ENCODE measurements at regions not wholly inside any gene's neighbourhood (a gene's known extent, or its start where the extent isn't known, plus 50 kb on each side); places are given as distances from the start of the nearest gene placed in this dataset.

DNA sequence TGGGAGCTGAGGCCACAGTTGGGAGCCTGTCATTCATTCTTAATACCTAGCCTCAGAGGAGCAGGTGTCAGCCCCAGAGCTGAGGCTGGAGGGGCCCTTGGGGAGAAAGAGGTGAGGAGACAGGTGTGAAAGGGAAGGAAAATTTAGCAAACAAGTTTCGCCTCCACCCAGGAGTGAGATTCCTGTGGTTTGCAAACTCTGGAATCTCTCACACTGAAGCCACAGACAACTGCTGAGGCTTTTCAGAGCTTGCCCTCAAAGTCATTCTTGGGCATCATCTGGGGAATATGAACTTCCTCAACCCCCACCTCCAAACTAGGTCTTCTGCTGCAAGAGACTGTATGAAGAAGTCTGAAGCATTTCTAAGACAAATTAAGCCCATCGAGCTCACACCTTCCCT, 589.5 kb upstream of the TBX3 start:
- H3K27me3 ChIP-seq (replicated peaks; ENCODE audit: insufficient read depth): no peaks in the 10 kb centered on the region
- H3K4me3 ChIP-seq: no peak overlapping the region
- no peaks in the 10 kb centered on the region for H3K4me1 ChIP-seq (ENCODE audit: control insufficient read depth in 1 of 2, low read depth in 2 of 2)
- DNase-seq (ENCODE audit: low spot score) (no peak), ATAC-seq (ENCODE audit: insufficient number of reproducible peaks, low FRiP score, low read depth) (no peak)
- H3K27ac ChIP-seq: no peak overlapping the region
- no peaks in the 10 kb centered on the region for H3K36me3 ChIP-seq
- no peak for TF ChIP-seq CTCF (IDR thresholded peaks at IDR 0.05)
- H3K9me3 ChIP-seq: no peaks in the 10 kb centered on the region

DNA sequence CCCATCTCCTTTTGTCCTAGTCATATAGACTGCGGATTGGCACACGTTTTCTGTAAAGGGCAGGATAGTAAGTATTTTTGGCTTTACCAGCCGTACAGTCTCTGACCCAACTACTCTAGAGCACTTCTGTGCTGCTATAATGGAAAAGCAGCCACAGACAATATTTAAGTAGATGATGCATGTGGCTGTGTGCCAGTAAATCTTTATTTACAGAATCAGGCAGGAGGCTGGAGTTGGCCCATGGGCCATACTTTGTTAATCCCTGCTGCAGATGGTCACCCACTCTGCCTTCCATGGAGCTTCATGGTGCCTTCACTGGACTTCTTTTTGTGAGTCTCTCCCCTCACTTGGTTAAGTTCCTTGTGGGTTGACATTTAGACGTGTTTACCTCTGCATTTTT, 584.5 kb upstream of the TBX3 start:
- H3K27me3 ChIP-seq (replicated peaks; ENCODE audit: insufficient read depth): no peaks in the 10 kb centered on the region
- no peaks in the 10 kb centered on the region for H3K36me3 ChIP-seq
- H3K4me3 ChIP-seq: no peak overlapping the region
- no peak overlapping the region for H3K27ac ChIP-seq
- no peak for TF ChIP-seq CTCF (IDR thresholded peaks at IDR 0.05)
- no peaks in the 10 kb centered on the region for H3K4me1 ChIP-seq (ENCODE audit: control insufficient read depth in 1 of 2, low read depth in 2 of 2)
- H3K9me3 ChIP-seq: no peaks in the 10 kb centered on the region
- ATAC-seq (ENCODE audit: insufficient number of reproducible peaks, low FRiP score, low read depth) (no peak), DNase-seq (ENCODE audit: low spot score) (no peak)

DNA sequence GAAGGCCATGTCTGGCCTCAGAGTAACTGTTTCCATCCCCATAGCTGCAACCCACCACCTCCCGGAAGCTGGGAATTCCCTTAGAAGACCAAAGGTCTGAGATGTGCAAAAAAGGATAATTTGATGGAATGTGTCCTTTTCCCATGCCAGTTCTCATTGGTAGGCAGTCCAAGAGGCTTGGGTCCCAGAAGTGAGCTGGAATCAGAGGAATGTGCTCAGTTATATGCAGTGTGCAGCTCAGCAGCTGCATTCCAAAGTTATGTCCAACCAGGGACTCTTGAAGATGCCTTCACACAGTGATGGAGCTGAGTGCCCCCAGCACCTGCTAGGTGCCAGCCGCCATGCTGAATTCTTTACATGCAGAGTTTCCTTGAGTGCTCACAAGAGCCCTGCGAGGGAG, 583.9 kb upstream of the TBX3 start:
- Histone ChIP-seq H3K36me3 (no peaks in the 10 kb centered on the region), H3K27me3 (replicated peaks; ENCODE audit: insufficient read depth) (no peaks in the 10 kb centered on the region), H3K4me1 (ENCODE audit: control insufficient read depth in 1 of 2, low read depth in 2 of 2) (no peaks in the 10 kb centered on the region), H3K27ac (no peak overlapping the region), H3K9me3 (no peaks in the 10 kb centered on the region), H3K4me3 (no peak overlapping the region)
- DNase-seq (ENCODE audit: low spot score) (no peak), ATAC-seq (ENCODE audit: insufficient number of reproducible peaks, low FRiP score, low read depth) (no peak)
- TF ChIP-seq CTCF (IDR thresholded peaks at IDR 0.05): no peak

- DNase-seq (ENCODE audit: low spot score) (no peak), ATAC-seq (ENCODE audit: insufficient number of reproducible peaks, low FRiP score, low read depth) (no peak)
- H3K27me3 ChIP-seq (replicated peaks; ENCODE audit: insufficient read depth): no peaks in the 10 kb centered on the region
- no peaks in the 10 kb centered on the region for H3K36me3 ChIP-seq
- H3K27ac ChIP-seq: no peak overlapping the region
- H3K9me3 ChIP-seq: no peaks in the 10 kb centered on the region
- TF ChIP-seq CTCF (IDR thresholded peaks at IDR 0.05): no peak
- no peaks in the 10 kb centered on the region for H3K4me1 ChIP-seq (ENCODE audit: control insufficient read depth in 1 of 2, low read depth in 2 of 2)
- H3K4me3 ChIP-seq: no peak overlapping the region
Observed at GRCh38 chr12:115267464-115267863, 583.5 kb upstream of the TBX3 start.

DNA sequence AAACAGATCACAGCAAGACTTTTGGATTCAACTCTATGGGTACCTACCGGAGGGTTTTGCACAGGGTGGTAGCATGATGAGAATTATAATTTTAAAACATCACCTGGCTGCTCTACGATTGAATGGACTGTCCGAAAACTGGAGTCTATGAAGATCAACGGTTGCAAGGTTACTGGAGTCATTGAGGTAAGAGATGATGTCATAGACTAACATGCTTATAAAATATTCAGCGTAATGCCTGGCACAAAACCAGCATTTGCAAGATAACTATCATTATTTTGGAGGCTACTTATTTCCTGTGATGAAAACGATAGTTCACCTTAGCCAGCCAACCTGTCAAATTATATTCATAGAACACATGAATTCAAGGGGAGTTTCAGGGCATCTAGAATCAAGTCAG, 580.6 kb upstream of the TBX3 start:
- Histone ChIP-seq H3K4me1 (ENCODE audit: control insufficient read depth in 1 of 2, low read depth in 2 of 2) (no peaks in the 10 kb centered on the region), H3K27ac (no peak overlapping the region), H3K4me3 (no peak overlapping the region), H3K36me3 (no peaks in the 10 kb centered on the region), H3K27me3 (replicated peaks; ENCODE audit: insufficient read depth) (no peaks in the 10 kb centered on the region), H3K9me3 (no peaks in the 10 kb centered on the region)
- no peak for DNase-seq (ENCODE audit: low spot score)
- no peak for ATAC-seq (ENCODE audit: insufficient number of reproducible peaks, low FRiP score, low read depth)
- no peak for TF ChIP-seq CTCF (IDR thresholded peaks at IDR 0.05)

Data from thoracic aorta (tissue), 2 donors.